ENCODE measurements at regions not wholly inside any gene's neighbourhood (a gene's known extent, or its start where the extent isn't known, plus 50 kb on each side); places are given as distances from the start of the nearest gene placed in this dataset.

DNA sequence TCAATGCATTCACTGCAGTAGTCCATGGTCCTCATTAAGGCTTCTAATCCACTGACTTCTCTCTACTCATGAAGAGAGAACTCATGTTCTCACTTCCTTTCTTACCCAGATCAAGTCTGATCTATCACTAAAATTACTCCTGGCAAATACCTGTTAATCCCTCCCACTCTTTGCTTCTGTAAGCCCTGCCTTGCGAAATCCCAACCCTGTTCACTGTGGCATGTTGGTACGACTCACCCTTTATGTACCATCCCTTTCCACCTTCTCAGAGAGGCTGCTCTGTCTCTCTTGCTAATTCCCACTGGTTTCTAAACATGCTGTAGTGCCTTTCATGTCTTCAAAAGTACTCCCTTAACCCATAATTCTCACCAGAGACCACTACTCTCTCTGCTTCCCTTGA is 272.2 kb upstream of the ACVR2A start:
- Histone ChIP-seq H3K4me3 (ENCODE audit: low read depth, low read length) (no peak overlapping the region), H3K36me3 (no peaks in the 10 kb centered on the region), H3K27me3 (ENCODE audit: insufficient read depth, low read depth, severe bottlenecking) (no peaks in the 10 kb centered on the region), H3K9me3 (ENCODE audit: severe bottlenecking) (no peaks in the 10 kb centered on the region), H3K27ac (no peak overlapping the region)
- TF ChIP-seq, protein P1, sequence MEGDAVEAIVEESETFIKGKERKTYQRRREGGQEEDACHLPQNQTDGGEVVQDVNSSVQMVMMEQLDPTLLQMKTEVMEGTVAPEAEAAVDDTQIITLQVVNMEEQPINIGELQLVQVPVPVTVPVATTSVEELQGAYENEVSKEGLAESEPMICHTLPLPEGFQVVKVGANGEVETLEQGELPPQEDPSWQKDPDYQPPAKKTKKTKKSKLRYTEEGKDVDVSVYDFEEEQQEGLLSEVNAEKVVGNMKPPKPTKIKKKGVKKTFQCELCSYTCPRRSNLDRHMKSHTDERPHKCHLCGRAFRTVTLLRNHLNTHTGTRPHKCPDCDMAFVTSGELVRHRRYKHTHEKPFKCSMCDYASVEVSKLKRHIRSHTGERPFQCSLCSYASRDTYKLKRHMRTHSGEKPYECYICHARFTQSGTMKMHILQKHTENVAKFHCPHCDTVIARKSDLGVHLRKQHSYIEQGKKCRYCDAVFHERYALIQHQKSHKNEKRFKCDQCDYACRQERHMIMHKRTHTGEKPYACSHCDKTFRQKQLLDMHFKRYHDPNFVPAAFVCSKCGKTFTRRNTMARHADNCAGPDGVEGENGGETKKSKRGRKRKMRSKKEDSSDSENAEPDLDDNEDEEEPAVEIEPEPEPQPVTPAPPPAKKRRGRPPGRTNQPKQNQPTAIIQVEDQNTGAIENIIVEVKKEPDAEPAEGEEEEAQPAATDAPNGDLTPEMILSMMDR (IDR thresholded peaks at IDR 0.05; ENCODE audit: low read depth, low read length) = no peak
- no peak for DNase-seq

DNA sequence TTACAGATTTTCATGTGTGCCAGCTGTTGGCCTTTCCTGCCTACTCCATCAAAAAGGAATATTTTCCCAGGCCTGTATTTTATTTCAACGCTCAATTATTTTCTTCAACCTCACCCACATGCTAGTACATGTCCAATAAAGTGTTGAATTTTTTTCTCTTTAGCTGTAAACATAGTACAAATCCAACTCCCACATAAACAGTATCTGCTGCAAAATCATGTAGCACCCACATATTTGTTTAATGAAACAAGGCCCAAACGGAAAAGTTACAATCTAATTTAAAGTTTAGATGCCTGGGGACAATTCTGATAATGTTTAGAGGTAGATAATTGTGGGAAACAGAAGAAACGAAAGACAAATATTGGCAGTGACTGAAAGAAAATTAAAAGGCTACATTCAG is 275.4 kb upstream of the ACVR2A start:
- Histone ChIP-seq H3K27ac (no peak overlapping the region), H3K4me3 (ENCODE audit: low read depth, low read length) (no peak overlapping the region), H3K9me3 (ENCODE audit: severe bottlenecking) (no peaks in the 10 kb centered on the region), H3K27me3 (ENCODE audit: insufficient read depth, low read depth, severe bottlenecking) (no peaks in the 10 kb centered on the region), H3K36me3 (no peaks in the 10 kb centered on the region)
- no peak for DNase-seq
- TF ChIP-seq, protein P1 (IDR thresholded peaks at IDR 0.05; ENCODE audit: low read depth, low read length) = no peak

DNA sequence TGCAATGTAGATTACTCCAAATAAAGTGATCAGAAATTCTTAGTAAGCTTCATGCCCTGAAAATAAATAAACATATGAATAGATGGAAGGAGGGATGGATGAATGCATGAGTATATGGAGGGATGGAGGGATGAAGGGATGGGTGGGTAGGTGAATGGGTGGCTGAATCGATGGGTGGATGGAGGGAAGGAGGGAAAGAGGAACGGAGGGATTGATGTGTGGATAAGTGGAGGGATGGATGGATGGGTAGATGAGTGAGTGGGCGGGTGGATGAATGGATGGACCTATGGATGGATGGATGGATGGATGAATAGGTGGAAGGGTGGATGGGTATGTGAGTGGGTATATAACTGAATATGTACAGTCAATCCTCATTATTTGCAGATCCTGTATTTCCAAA is 276.7 kb upstream of the ACVR2A start:
- Histone ChIP-seq H3K27me3 (ENCODE audit: insufficient read depth, low read depth, severe bottlenecking) (no peaks in the 10 kb centered on the region), H3K27ac (no peak overlapping the region), H3K9me3 (ENCODE audit: severe bottlenecking) (no peaks in the 10 kb centered on the region), H3K4me3 (ENCODE audit: low read depth, low read length) (no peak overlapping the region), H3K36me3 (no peaks in the 10 kb centered on the region)
- TF ChIP-seq, protein P1 (IDR thresholded peaks at IDR 0.05; ENCODE audit: low read depth, low read length) = no peak
- no peak for DNase-seq

DNA sequence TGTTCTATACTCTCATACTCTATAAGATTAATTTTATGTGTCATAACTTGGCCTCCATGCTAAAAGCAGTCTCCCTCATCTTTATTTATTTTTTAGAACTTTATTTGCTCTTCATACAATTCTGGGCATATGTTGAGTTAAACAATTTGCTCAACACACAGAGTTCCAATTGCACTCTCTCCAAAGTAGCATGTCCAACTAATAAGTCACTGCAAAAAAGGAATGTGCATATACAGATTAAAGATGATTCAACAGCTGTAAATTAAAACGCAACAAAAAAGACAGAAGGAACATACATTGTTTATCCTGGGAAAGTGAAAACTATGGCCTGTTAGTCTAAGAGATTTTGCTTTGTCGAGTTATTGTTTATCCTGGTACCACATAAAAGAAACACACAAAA is 277.7 kb upstream of the ACVR2A start:
- TF ChIP-seq, protein P1 (IDR thresholded peaks at IDR 0.05; ENCODE audit: low read depth, low read length) = no peak
- H3K36me3 ChIP-seq = no peaks in the 10 kb centered on the region
- H3K27me3 ChIP-seq (ENCODE audit: insufficient read depth, low read depth, severe bottlenecking) = no peaks in the 10 kb centered on the region
- DNase-seq = no peak
- no peak overlapping the region for H3K27ac ChIP-seq
- H3K9me3 ChIP-seq (ENCODE audit: severe bottlenecking) = no peaks in the 10 kb centered on the region
- H3K4me3 ChIP-seq (ENCODE audit: low read depth, low read length) = no peak overlapping the region

DNA sequence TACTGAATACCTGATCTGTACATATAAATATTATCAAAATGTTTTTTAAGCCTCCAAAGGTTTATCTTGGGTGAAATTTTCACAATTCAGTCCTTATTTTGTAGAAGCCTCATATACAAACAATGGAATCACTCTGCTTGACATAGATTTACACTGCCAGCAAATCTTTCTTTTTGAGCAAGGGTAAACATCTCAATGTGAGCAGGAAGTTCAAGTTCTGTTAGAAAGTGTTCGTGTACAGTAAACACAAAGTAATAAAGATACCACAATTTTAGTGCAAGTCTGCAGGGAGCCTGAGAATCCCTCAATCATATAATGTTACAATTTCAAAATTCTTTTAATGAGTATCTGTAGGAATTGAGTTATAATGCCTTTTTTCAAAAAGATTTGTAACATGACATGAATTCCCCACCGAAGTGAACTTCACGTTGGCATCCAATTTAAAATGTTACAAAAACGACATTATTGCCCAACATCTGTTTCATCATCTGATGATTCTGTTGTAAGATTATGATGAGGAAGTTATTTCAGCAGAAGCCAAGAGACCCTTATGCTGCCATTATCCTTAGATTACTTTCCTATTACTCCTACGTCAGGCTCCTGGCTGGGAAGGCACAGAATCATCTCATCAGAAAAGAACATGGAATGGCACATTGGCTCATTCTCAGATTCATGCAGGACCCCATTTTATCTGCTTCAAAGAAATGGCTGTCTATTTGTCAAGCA is 283.9 kb upstream of the ACVR2A start:
- Histone ChIP-seq H3K27me3 (ENCODE audit: insufficient read depth, low read depth, severe bottlenecking) (no peaks in the 10 kb centered on the region), H3K27ac (no peak overlapping the region), H3K4me3 (ENCODE audit: low read depth, low read length) (no peak overlapping the region), H3K36me3 (no peaks in the 10 kb centered on the region), H3K9me3 (ENCODE audit: severe bottlenecking) (no peaks in the 10 kb centered on the region)
- TF ChIP-seq, protein P1 (IDR thresholded peaks at IDR 0.05; ENCODE audit: low read depth, low read length) = no peak
- no peak for DNase-seq

Data from WERI-Rb-1 (cell line).